BE2C (cell line): ENCODE measurements at regions not wholly inside any gene's neighbourhood (a gene's known extent, or its start where the extent isn't known, plus 50 kb on each side); places are given as distances from the start of the nearest gene placed in this dataset.

Experiments
- DNase-seq: peaks from one replicate; pipeline ENCODE4 v3.0.0-alpha.2; 2020
- H3K27me3 ChIP-seq: fragments of 250-450 bp; sonication (Bioruptor Pico); 2 replicates; pipeline ENCODE4 v1.5.1; 2020; ENCODE audit warnings: mild to moderate bottlenecking
- H3K36me3 ChIP-seq: fragments of 250-450 bp; sonication (Bioruptor Pico); 2 replicates; pipeline ENCODE4 v1.5.1; 2020; ENCODE audit warnings: mild to moderate bottlenecking
- H3K4me1 ChIP-seq: fragments of 250-450 bp; sonication (Bioruptor Pico); 2 replicates; pipeline ENCODE4 v1.5.1; 2020
- H3K4me3 ChIP-seq: 2 replicates; pipeline ENCODE4 v1.5.1; 2011; ENCODE audit warnings: low read depth, low read length
- H3K9me3 ChIP-seq: fragments of 250-450 bp; sonication (Bioruptor Pico); 2 replicates; pipeline ENCODE4 v1.5.1; 2020
- TF ChIP-seq, protein P1 (sequence below): IDR thresholded peaks from 2 replicates; pipeline ENCODE4 v1.5.1; 2012; ENCODE audit warnings: mild to moderate bottlenecking, low read depth, low read length

DNA sequence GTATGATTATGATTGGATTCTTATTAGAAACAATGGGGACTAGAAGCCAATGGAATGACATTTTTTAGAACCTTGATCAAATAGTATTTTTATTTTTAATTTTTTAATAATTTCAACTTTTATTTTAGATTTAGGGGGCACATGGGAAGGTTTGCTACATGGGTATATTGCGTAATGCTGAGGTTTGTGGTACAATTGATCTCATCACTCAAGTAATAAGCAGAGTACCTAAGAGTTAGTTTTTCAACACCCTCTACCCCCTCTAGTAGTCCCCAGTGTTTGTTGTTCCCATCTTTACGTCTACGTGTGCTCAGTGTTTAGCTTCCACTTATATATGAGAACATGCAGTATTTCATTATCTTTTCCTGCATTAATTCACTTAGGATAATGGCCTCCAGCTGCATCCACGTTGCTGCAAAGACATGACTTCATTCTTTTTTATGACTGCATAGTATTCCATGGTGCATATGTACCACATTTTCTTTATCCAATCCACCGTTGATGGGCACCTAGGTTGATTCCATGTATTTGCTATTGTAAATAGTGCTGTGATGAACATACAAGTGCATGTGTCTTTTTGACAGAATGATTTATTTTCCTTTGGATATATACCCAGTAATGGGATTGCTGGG, 281.1 kb upstream of the MAN1A1 start:
- no peak overlapping the region for H3K4me3 ChIP-seq
- DNase-seq: no peak
- no peaks in the 10 kb centered on the region; the same call in 1 of the 2 replicates for H3K4me1 ChIP-seq
- H3K27me3 ChIP-seq: no peaks in the 10 kb centered on the region
- no peaks in the 10 kb centered on the region for H3K9me3 ChIP-seq
- TF ChIP-seq, protein P1, sequence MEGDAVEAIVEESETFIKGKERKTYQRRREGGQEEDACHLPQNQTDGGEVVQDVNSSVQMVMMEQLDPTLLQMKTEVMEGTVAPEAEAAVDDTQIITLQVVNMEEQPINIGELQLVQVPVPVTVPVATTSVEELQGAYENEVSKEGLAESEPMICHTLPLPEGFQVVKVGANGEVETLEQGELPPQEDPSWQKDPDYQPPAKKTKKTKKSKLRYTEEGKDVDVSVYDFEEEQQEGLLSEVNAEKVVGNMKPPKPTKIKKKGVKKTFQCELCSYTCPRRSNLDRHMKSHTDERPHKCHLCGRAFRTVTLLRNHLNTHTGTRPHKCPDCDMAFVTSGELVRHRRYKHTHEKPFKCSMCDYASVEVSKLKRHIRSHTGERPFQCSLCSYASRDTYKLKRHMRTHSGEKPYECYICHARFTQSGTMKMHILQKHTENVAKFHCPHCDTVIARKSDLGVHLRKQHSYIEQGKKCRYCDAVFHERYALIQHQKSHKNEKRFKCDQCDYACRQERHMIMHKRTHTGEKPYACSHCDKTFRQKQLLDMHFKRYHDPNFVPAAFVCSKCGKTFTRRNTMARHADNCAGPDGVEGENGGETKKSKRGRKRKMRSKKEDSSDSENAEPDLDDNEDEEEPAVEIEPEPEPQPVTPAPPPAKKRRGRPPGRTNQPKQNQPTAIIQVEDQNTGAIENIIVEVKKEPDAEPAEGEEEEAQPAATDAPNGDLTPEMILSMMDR: no peak
- H3K36me3 ChIP-seq: no peaks in the 10 kb centered on the region

GRCh38 chr6:119628691-119629594, 279.4 kb upstream of the MAN1A1 start:
- TF ChIP-seq, protein P1: no peak
- Histone ChIP-seq H3K4me3 (no peak overlapping the region), H3K27me3 (no peaks in the 10 kb centered on the region), H3K4me1 (no peaks in the 10 kb centered on the region; the same call in 1 of the 2 replicates), H3K9me3 (no peaks in the 10 kb centered on the region), H3K36me3 (no peaks in the 10 kb centered on the region)
- DNase-seq: no peak

DNA sequence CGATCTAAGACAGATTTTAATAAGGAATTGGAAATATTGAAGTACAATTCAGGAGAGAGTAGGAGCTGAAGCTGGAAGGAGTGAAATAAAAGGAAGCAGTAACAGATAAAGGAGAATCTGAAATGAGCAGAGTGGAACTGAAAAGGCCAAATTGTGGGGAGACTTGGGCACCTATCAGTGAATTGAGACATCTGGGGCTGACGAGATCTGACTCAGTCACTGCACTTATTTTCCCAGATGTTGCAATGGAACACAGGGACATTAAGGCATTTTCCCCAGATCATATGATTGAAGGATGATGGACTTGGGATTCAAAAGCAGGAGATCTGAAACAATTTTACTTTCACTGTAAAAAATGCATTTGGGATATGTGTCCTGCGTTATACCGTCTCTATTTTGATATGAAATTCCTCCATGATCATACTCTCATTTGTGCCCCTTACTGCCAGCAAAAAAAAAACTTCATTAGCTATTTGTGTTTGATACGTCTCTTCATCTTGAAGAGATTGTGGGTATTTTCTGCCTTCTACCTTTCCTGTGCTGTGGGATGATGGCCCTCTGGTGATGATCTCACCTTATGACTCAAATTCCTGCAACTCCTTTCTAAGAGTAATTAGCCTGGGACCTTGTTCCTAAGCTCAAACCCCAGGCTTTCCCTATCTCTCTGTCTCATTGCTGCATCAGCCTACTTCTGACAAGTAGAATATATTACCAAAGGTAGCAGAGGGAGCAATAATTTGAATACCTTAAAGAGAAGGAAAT, 278.5 kb upstream of the MAN1A1 start:
- Histone ChIP-seq H3K36me3 (no peaks in the 10 kb centered on the region), H3K9me3 (no peaks in the 10 kb centered on the region), H3K27me3 (no peaks in the 10 kb centered on the region), H3K4me3 (no peak overlapping the region), H3K4me1 (no peaks in the 10 kb centered on the region; the same call in 1 of the 2 replicates)
- TF ChIP-seq, protein P1: no peak
- DNase-seq: no peak

- Histone ChIP-seq H3K4me1 (no peaks in the 10 kb centered on the region; the same call in 1 of the 2 replicates), H3K36me3 (no peaks in the 10 kb centered on the region), H3K4me3 (no peak overlapping the region), H3K27me3 (no peaks in the 10 kb centered on the region), H3K9me3 (no peaks in the 10 kb centered on the region)
- TF ChIP-seq, protein P1: no peak
- no peak for DNase-seq
These were observed 277.5 kb upstream of the MAN1A1 start for GRCh38 chr6:119626884-119627619.

GRCh38 chr6:119620846-119621555, 271.4 kb upstream of the MAN1A1 start:
- Histone ChIP-seq H3K4me3 (no peak overlapping the region), H3K4me1 (no peaks in the 10 kb centered on the region), H3K9me3 (no peaks in the 10 kb centered on the region), H3K36me3 (no peaks in the 10 kb centered on the region), H3K27me3 (no peaks in the 10 kb centered on the region)
- DNase-seq: no peak
- TF ChIP-seq, protein P1: no peak
